OCI-LY7 (cell line): ENCODE measurements at regions not wholly inside any gene's neighbourhood (a gene's known extent, or its start where the extent isn't known, plus 50 kb on each side); places are given as distances from the start of the nearest gene placed in this dataset.

Experiments used
- EZH2phosphoT487 ChIP-seq: fragments of 200-600 bp; sonication (generic); IDR thresholded peaks from 2 replicates; pipeline ENCODE4 v1.6.1; 2018; ENCODE audit warnings: low read depth, borderline replicate concordance, mild to moderate bottlenecking, mixed run types, antibody characterized with exemption, low read length, moderate library complexity, mixed read lengths
- TF ChIP-seq, protein P1 (sequence below): fragments of 200-600 bp; sonication (generic); conservative IDR thresholded peaks from 2 replicates; pipeline ENCODE4 v1.5.1; 2014; ENCODE audit warnings: mild to moderate bottlenecking, antibody characterized with exemption, low read length, moderate library complexity, mixed read lengths

- TF ChIP-seq, protein P1, sequence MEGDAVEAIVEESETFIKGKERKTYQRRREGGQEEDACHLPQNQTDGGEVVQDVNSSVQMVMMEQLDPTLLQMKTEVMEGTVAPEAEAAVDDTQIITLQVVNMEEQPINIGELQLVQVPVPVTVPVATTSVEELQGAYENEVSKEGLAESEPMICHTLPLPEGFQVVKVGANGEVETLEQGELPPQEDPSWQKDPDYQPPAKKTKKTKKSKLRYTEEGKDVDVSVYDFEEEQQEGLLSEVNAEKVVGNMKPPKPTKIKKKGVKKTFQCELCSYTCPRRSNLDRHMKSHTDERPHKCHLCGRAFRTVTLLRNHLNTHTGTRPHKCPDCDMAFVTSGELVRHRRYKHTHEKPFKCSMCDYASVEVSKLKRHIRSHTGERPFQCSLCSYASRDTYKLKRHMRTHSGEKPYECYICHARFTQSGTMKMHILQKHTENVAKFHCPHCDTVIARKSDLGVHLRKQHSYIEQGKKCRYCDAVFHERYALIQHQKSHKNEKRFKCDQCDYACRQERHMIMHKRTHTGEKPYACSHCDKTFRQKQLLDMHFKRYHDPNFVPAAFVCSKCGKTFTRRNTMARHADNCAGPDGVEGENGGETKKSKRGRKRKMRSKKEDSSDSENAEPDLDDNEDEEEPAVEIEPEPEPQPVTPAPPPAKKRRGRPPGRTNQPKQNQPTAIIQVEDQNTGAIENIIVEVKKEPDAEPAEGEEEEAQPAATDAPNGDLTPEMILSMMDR = no peak
- no peak for TF ChIP-seq EZH2phosphoT487
Measured at GRCh38 chr13:30545320-30545719, 72.4 kb upstream of the USPL1 start.
